ENCODE measurements at regions not wholly inside any gene's neighbourhood (a gene's known extent, or its start where the extent isn't known, plus 50 kb on each side); places are given as distances from the start of the nearest gene placed in this dataset.

DNA sequence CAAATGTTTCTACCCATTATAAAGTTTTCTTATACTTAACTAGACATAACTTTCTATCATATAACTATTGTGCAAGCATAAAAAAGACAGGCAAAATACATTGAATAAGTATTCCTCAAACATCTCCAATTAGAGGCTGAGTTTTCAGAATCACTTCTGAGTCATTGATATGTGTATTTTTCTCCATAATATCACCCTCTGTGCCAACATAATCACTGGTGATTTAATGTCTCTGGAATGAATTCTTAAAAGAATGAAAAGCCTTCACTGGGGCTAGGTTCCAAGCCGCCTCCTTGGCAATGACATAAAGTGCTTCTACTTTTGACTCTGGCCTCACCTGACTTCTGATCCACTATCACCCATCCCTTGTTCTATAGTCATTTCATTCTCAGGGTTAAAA, 197.0 kb upstream of the E2F8 start:
- FAIRE-seq: no peak

More for the DNA sequence above, 197.0 kb upstream of the E2F8 start:
- Histone ChIP-seq H4K20me1 (replicated peaks; ENCODE audit: control insufficient read depth, insufficient read depth, low read length) (peaks cover 4% of the 10 kb centered on the region; the same call in 1 of the 2 replicates), H3K9me1 (ENCODE audit: control insufficient read depth, insufficient read depth, low read length) (peaks cover 4% of the 10 kb centered on the region), H3K4me1 (replicated peaks in 1 of 2; ENCODE audit: control insufficient read depth in 2 of 2, insufficient read depth in 2 of 2, low read length in 2 of 2) (peaks cover 14 to 20% of the 10 kb centered on the region in 2 experiments), H3K4me2 (ENCODE audit: insufficient read depth, low read length) (no peak overlapping the region), H3K4me3 (no peak overlapping the region), H3K36me3 (ENCODE audit: control insufficient read depth, insufficient read depth, low read length) (no peaks in the 10 kb centered on the region), H3K79me2 (ENCODE audit: control insufficient read depth, insufficient read depth, low read length) (no peaks in the 10 kb centered on the region), H3K27ac (ENCODE audit: extremely low read depth, low read depth, low read length) (no peak overlapping the region), H3K9ac (ENCODE audit: insufficient read depth in 1 of 2, low read depth in 2 of 2, low read length in 2 of 2) (no peak overlapping the region), H2AFZ (ENCODE audit: low read depth, low read length) (no peak overlapping the region), H3K27me3 (ENCODE audit: control insufficient read depth in 2 of 2, insufficient read depth in 2 of 2, low read length in 2 of 2) (no peaks in the 10 kb centered on the region; a peak in 1 of 5 replicates), H3K9me3 (replicated peaks; ENCODE audit: control insufficient read depth, insufficient read depth, low read depth, low read length) (no peaks in the 10 kb centered on the region)
- intact Hi-C loops (cut with micrococcal nuclease) (no loop called here), in situ Hi-C loops (cut with MboI) (no loop called here)
- ChIA-PET CTCF (ENCODE audit: low intra/inter-chr PET ratio) (no interaction called here), POLR2A (no interaction called here)
- TF ChIP-seq, protein P1, sequence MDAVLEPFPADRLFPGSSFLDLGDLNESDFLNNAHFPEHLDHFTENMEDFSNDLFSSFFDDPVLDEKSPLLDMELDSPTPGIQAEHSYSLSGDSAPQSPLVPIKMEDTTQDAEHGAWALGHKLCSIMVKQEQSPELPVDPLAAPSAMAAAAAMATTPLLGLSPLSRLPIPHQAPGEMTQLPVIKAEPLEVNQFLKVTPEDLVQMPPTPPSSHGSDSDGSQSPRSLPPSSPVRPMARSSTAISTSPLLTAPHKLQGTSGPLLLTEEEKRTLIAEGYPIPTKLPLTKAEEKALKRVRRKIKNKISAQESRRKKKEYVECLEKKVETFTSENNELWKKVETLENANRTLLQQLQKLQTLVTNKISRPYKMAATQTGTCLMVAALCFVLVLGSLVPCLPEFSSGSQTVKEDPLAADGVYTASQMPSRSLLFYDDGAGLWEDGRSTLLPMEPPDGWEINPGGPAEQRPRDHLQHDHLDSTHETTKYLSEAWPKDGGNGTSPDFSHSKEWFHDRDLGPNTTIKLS (IDR thresholded peaks at IDR 0.05; ENCODE audit: borderline replicate concordance, low read depth): no peak
- TF ChIP-seq KDM2B (CRISPR knock-in tag; IDR thresholded peaks at IDR 0.05): no peak
- TF ChIP-seq PHF20 (IDR thresholded peaks at IDR 0.05; ENCODE audit: partially characterized antibody): no peak
- no peak for TF ChIP-seq NCOA6 (IDR thresholded peaks at IDR 0.05)
- TF ChIP-seq, protein P2, sequence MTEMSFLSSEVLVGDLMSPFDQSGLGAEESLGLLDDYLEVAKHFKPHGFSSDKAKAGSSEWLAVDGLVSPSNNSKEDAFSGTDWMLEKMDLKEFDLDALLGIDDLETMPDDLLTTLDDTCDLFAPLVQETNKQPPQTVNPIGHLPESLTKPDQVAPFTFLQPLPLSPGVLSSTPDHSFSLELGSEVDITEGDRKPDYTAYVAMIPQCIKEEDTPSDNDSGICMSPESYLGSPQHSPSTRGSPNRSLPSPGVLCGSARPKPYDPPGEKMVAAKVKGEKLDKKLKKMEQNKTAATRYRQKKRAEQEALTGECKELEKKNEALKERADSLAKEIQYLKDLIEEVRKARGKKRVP (CRISPR knock-in tag; IDR thresholded peaks at IDR 0.05): no peak
- no peak for TF ChIP-seq CXXC5 (CRISPR knock-in tag; IDR thresholded peaks at IDR 0.05)
- TF ChIP-seq, protein P3, sequence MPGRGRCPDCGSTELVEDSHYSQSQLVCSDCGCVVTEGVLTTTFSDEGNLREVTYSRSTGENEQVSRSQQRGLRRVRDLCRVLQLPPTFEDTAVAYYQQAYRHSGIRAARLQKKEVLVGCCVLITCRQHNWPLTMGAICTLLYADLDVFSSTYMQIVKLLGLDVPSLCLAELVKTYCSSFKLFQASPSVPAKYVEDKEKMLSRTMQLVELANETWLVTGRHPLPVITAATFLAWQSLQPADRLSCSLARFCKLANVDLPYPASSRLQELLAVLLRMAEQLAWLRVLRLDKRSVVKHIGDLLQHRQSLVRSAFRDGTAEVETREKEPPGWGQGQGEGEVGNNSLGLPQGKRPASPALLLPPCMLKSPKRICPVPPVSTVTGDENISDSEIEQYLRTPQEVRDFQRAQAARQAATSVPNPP (IDR thresholded peaks at IDR 0.05; ENCODE audit: borderline replicate concordance, insufficient read depth, insufficient read length): no peak
- no peak for TF ChIP-seq ZNF3 (CRISPR knock-in tag; IDR thresholded peaks at IDR 0.05)
- no peak for TF ChIP-seq ARHGAP35 (IDR thresholded peaks at IDR 0.05; ENCODE audit: partially characterized antibody)
- TF ChIP-seq ARNT (IDR thresholded peaks at IDR 0.05): no peak
- no peak for TF ChIP-seq CREB1 (IDR thresholded peaks at IDR 0.05)
- TF ChIP-seq CREB1 (CRISPR knock-in tag; IDR thresholded peaks at IDR 0.05): no peak
- no peak for TF ChIP-seq FIP1L1 (IDR thresholded peaks at IDR 0.05; ENCODE audit: low read depth, low read length, poor library complexity, severe bottlenecking)
- TF ChIP-seq, protein P4, sequence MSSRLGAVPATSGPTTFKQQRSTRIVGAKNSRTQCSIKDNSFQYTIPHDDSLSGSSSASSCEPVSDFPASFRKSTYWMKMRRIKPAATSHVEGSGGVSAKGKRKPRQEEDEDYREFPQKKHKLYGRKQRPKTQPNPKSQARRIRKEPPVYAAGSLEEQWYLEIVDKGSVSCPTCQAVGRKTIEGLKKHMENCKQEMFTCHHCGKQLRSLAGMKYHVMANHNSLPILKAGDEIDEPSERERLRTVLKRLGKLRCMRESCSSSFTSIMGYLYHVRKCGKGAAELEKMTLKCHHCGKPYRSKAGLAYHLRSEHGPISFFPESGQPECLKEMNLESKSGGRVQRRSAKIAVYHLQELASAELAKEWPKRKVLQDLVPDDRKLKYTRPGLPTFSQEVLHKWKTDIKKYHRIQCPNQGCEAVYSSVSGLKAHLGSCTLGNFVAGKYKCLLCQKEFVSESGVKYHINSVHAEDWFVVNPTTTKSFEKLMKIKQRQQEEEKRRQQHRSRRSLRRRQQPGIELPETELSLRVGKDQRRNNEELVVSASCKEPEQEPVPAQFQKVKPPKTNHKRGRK (tag; IDR thresholded peaks at IDR 0.05): no peak
- TF ChIP-seq ZNF778 (CRISPR knock-in tag; IDR thresholded peaks at IDR 0.05): no peak
- no TSS peak for BruUV-seq (replicated peaks)
- ATAC-seq: no peak
- WGBS (ENCODE audit: insufficient coverage, low coverage, missing lambda C conversion rate): 0% methylated on average over 1 of the region's 1 CpG
- no peak for DNase-seq (ENCODE audit: extremely low read depth in 1 of 4, low spot score in 3 of 4)
